T1000 (cell line): ENCODE measurements at regions not wholly inside any gene's neighbourhood (a gene's known extent, or its start where the extent isn't known, plus 50 kb on each side); places are given as distances from the start of the nearest gene placed in this dataset.
A peak's percentile ranks its signal among the peaks of the same experiment; 100 is the strongest.

Experiments
- DNase-seq: peaks from one replicate; lab custom pipeline; 2025; ENCODE audit warnings: mixed read lengths; lab: John Stamatoyannopoulos, UW

DNA sequence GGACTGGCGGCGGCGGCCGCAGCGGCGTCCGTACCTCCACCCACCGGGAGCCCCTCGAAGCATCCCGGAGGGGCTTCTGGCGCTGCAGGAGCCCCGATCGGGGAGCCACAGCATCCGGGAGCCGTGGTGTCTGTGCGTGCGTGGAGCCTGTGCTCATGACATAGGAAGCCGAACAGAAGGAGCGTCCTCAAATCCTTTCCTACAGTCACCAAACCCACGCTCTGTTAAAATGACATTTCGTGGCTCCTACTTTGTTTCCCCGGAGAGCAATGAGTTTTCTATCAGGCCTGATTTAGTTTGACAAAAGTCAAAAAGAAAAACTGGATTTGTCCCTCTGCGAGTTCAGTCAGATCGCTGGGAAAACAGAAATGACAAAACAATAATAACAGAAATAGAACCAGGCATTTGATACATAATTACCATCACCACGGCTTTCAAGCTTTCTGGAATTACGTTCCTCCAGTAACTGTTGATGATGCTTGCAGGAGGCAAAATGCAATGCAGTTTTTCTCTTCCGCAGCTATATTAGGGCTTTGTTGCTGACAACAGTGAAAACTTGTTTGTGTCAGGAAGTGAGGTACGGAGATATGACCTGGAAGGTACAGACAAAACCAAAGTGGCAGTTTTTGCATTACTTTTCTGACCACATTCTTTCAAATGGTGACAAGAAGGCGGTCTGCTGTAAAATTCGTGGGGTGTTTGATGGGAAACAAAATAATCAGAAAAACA is 219.3 kb upstream of the MKLN1 start:
- DNase-seq = no peak

GRCh38 chr7:131109011-131109758 is 218.5 kb upstream of the MKLN1 start:
- DNase-seq = no peak

GRCh38 chr7:131109759-131110296 is 217.8 kb upstream of the MKLN1 start:
- DNase-seq = peak; percentile 43

- DNase-seq = no peak
Measured at GRCh38 chr7:131110297-131111080, 217.2 kb upstream of the MKLN1 start.

- no peak for DNase-seq
Measured at GRCh38 chr7:131111081-131111576, 216.5 kb upstream of the MKLN1 start.

- no peak for DNase-seq
Measured at GRCh38 chr7:131111792-131112191, 215.9 kb upstream of the MKLN1 start.

- DNase-seq = no peak
Measured at GRCh38 chr7:131112431-131112830, 215.2 kb upstream of the MKLN1 start.

GRCh38 chr7:131115340-131115739 is 212.3 kb upstream of the MKLN1 start:
- DNase-seq = no peak

GRCh38 chr7:131117439-131117838 is 210.2 kb upstream of the MKLN1 start:
- DNase-seq = no peak

DNA sequence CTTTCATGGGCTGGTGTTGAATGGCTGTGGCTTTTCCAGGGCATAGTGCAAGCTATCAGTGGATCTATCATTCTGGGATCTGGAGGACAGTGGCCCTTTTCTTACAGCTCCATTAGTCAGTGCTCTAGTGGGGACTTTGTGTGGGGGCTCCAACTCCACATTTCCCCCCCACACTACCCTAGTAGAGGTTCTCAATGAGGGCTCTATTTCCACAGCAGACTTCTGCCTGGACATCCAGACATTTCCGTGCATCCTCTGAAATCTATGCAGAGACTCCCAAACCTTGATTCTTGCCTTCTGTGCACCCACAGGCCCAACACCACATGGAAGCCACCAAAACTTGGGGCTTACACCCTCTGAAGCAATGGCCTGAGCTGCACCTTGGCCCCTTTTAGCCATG is 208.3 kb upstream of the MKLN1 start:
- no peak for DNase-seq

DNA sequence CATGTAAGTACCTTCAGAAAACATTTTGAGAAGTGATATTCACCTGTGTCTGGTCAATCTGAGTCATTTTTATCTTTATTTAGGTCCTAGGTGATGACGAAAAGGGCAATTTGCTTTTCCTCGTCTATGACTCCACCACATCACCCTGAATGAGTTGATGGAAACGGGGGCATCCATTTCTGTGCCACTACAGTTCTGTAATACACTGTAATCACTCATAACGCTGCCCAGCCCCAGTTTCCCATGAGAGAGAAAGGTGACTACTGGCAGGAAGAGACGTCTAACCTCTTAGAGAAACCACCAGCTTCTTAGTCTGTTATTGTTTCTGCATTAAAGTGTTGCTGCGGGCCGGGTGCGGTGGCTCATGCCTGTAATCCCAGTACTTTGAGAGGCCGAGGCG is 205.3 kb upstream of the MKLN1 start:
- no peak for DNase-seq

- DNase-seq = no peak
Measured at GRCh38 chr7:131124001-131124629, 203.6 kb upstream of the MKLN1 start.

DNA sequence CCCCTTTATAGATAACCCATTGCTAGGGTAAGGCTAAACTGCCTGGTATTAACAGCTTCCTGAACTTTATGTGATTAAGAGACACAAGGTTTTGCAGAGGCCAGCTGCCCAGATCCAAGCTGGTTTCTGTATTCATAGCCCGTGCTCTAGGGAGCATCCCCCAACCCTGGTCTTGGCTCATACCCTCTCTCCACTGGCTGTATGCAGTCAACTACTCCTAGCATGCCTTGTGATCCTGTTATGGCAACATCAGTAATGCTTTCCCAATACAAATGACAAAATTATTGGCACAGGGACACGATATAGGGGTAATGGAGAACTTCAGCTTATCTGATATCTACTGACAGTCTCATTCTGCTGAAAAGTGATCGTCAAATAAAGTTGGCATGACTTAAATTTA is 202.8 kb upstream of the MKLN1 start:
- DNase-seq = no peak

DNA sequence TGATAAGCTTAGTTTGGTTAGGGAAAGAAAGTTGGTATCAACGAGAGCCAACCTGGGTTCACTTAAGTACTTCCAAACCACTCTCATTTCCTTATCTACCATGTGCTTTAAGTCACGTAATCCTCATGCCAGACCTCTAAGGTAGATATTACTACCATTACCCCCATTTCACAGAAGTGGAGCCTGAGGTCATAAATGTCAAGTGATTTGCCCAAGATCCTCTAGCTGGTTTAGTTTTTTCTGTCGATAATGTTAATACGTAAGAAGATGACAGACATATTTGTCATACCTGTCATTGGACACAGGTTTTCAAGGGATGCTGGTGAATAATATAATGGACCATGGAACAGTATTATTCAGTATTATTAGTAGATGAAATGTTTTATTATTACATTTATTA is 197.4 kb upstream of the MKLN1 start:
- no peak for DNase-seq

DNA sequence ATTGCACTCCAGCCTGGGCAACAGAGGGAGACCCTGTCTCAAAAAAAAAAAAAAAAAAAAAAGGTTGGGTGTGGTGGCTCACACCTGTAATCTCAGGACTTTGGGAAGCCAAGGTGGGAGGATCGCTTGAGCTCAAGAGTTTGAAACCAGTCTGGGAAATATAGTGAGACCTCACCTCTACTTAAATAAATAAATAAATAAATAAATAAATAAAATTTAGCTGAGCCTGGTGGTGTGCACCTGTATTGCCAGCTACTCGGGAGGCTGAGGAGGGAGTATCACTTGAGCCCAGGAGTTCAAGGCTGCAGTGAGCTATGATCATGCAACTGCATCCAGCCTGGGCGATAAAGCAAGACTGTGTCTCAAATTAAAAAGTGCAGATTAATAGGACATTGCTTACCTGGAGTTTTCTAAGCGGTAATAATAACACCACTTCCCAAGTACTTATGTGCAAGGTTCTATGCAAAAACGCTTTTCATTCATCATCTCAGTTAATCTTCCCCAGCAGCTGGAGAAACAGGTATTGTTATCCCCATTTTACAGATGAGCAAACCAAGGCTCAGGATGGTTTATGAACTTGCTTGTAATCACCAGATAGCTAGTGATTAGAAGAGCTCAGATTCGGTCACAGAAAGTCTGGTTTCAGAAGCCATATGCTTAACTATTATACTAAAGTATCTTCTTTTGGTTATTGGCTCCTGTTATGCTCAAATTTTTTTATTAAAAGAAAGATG is 196.5 kb upstream of the MKLN1 start:
- no peak for DNase-seq

GRCh38 chr7:131131746-131132431 is 195.8 kb upstream of the MKLN1 start:
- DNase-seq = no peak

DNA sequence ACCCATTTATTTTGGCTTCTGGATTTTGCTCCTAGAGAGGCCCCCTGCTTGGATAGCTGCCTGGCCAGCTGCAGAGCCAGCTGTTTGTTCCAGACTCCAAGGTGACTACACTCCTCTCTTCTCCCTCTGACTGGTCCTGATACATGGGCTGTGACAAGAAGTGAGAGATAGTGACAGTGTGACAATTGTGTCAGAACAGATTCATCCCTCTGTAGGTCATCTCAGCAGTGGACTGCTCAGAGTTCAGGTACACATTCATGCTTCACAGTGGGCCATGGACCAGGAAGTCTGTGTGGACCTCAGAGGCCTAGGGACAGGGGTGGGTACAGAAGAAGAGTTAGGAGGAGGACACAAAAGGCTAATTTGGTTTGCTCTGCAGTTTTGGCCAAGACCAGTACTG is 188.2 kb upstream of the MKLN1 start:
- no peak for DNase-seq

DNA sequence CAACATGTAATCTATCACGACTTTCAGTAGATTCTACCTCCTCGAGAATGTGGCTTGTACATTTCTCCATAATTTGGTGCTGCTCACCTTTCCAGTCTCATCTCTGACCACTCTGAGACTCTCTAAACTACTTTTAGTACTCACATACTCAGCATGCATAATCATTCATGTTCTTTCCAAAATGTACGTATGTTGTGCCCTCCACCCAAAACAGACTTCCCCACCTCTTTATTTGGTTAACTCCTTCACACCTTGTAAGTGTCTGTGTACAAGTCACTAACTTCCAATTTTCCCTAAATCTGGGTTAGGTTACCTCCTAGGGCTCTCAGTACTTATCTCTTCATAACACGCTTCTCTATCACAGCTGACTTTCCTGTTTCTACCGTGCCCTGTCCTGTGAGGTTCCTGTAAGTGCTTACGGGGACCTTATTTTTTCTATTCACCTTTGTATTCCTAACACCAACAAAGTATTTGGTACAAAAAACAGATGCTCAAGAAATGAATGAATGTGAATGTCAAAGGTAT is 186.2 kb upstream of the MKLN1 start:
- no peak for DNase-seq

GRCh38 chr7:131143869-131144268 is 183.8 kb upstream of the MKLN1 start:
- DNase-seq = no peak

GRCh38 chr7:131145026-131145425 is 182.7 kb upstream of the MKLN1 start:
- DNase-seq = no peak
